GM18505 (cell line): ENCODE measurements at regions not wholly inside any gene's neighbourhood (a gene's known extent, or its start where the extent isn't known, plus 50 kb on each side); places are given as distances from the start of the nearest gene placed in this dataset.

Experiments
- ATAC-seq: cut with Tn5 transposase; IDR thresholded peaks from one replicate; pipeline ENCODE4 v1.9.1; 2021; ENCODE audit not compliant: unreplicated experiment
- POLR2A ChIP-seq: IDR thresholded peaks from 4 replicates; pipeline ENCODE4 v1.6.1; 2011; ENCODE audit warnings: borderline replicate concordance; ENCODE audit not compliant: insufficient read depth, insufficient read length; ENCODE audit errors: extremely low read depth

GRCh38 chr9:22237497-22238363 is 208.9 kb upstream of the DMRTA1 start:
- no peak for TF ChIP-seq POLR2A
- no peak for ATAC-seq

GRCh38 chr9:22238809-22239684 is 207.6 kb upstream of the DMRTA1 start:
- ATAC-seq: no peak
- no peak for TF ChIP-seq POLR2A

- no peak for TF ChIP-seq POLR2A
- peak; percentile 90 for ATAC-seq
Measured at GRCh38 chr9:22240619-22241018, 206.0 kb upstream of the DMRTA1 start.

- TF ChIP-seq POLR2A: no peak
- peak; percentile 37 for ATAC-seq
Measured at GRCh38 chr9:22241024-22241423, 205.6 kb upstream of the DMRTA1 start.

GRCh38 chr9:22241611-22242010 is 205.0 kb upstream of the DMRTA1 start:
- no peak for TF ChIP-seq POLR2A
- no peak for ATAC-seq

DNA sequence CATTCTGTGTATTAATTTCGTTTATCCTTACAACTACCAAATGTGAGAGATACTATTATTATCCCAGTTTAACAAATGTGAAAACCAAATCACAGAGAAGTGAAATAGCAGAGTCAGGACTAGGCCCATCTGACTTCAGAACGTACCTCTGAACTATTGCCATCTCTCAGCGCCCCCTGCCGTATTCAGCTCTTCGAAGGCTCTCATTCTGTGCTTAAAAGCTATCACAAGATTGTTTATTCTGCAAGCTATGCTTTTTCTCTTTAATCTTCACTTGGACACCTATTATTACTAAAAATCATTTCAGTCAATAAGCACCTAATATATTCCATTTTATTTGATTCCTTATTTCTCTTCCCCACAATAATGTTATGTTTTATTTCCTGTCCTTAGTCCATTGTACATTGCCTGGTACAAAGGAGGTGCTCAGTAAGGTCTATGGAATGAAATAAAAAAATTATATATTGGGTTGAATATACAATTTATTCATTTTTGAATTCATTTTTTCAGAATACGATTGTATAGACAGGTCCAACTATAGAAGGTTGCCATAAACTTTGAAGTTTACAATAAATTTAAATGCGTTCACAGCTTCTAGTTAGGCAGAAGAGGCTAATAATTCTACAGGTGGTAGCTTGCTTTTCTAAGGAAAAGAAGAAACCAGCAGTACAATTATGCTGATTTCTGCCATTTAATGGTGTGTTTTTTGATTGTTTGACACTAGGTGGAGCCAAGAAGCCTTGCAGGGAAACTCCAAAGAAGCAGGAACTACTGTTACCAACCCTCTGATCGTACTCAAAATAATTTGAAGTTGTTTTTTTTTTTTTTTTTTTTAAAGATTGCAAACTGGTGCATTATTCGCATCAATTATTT is 202.2 kb upstream of the DMRTA1 start:
- no peak for ATAC-seq
- no peak for TF ChIP-seq POLR2A

GRCh38 chr9:22255337-22255736 is 191.3 kb upstream of the DMRTA1 start:
- ATAC-seq: no peak
- no peak for TF ChIP-seq POLR2A

DNA sequence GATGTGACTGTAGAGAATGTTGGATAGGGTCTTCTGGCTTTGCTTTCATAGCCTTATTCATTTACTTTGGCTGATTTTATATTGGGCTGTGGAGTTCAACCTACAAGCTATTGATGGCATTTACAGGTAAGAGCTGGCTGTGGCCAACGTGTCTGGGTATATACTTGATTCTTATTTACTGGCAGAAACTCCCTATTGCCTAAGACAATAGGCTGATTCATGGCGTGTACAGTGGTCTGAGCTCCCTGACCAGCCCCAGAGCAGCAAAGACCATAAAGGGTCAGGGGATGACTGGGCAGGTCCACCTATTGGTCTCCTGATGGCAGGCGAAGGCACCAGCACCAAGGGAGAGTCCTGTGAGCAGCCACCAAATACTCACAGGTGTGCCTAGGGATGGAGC is 190.2 kb upstream of the DMRTA1 start:
- TF ChIP-seq POLR2A: no peak
- no peak for ATAC-seq

- no peak for ATAC-seq
- TF ChIP-seq POLR2A: no peak
Measured at GRCh38 chr9:22257026-22257816, 189.4 kb upstream of the DMRTA1 start.

DNA sequence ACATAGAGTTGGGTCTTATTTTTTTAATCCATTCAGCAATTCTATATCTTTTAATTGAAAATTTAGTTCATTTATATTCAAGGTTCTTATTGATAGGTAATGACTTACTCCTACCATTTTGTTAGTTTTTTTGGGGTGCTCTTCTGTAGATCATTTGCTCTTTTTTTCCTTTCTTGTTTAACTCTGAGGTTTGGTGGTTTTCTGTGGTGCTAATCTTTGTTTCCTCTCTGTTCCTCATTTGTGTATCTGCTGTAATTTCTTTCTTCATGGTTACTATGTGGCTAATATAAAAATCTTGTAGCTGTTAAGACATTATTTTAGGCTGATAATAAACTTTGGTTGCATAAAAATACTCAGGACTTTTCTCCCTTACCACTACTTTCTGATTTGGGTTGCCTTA is 181.6 kb upstream of the DMRTA1 start:
- TF ChIP-seq POLR2A: no peak
- ATAC-seq: no peak

GRCh38 chr9:22265534-22265933 is 181.1 kb upstream of the DMRTA1 start:
- no peak for ATAC-seq
- TF ChIP-seq POLR2A: no peak

DNA sequence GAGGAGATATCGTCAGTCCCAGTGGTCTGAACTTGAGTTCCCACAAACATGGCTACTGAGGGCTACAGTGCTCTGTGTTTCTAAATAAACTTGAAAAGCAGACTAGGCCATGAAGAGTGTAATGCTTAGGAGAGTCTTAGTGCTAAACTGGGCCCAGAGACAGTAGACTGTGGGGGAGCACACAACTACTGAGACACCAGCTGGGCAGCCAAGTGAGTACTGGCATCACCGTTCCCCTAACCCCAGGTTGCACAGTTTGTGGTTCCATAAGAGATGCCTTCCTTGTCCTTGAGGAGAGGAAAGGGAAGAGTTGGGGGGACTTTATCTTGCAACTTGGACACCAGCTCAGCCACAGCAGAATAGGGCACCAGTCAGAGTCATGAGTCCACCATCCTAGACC is 172.1 kb upstream of the DMRTA1 start:
- TF ChIP-seq POLR2A: no peak
- ATAC-seq: no peak
